GM13977 (cell line): ENCODE measurements at regions not wholly inside any gene's neighbourhood (a gene's known extent, or its start where the extent isn't known, plus 50 kb on each side); places are given as distances from the start of the nearest gene placed in this dataset.
A peak's percentile ranks its signal among the peaks of the same experiment; 100 is the strongest.

Experiments
- DNase-seq: peaks from one replicate; pipeline ENCODE4 v3.0.0; 2012; ENCODE audit warnings: low spot score
- CTCF ChIP-seq: IDR thresholded peaks from 2 replicates; pipeline ENCODE4 v1.5.1; 2012; ENCODE audit warnings: mild to moderate bottlenecking, control low read depth; ENCODE audit not compliant: insufficient read depth; ENCODE audit errors: extremely low read depth, missing control alignments
- in situ Hi-C: fragments of 300-500 bp; cut with MboI; formaldehyde crosslinking; loops from one replicate; pipeline ENCODE4 v1.12.0; 2022; ENCODE audit warnings: low sequenced_read_pairs, low pct_unique_long_range_greater_than_20kb, mixed read lengths, inconsistent platforms; ENCODE audit not compliant: unreplicated experiment

GRCh38 chr2:177153805-177154204, 58.8 kb upstream of the HNRNPA3 start:
- TF ChIP-seq CTCF: no peak
- no peak for DNase-seq
- in situ Hi-C loops: loop anchor here (10.0 to 25.0 kb wide), 3 partner anchors 458 to 1029 kb away; partner anchors contain the start of genes HOXD8 and HOXD9

- no peak for TF ChIP-seq CTCF
- in situ Hi-C loops: loop anchor here (10.0 to 25.0 kb wide), 3 partner anchors 457 to 1030 kb away; partner anchors contain the start of genes HOXD8 and HOXD9
- no peak for DNase-seq
Observed at GRCh38 chr2:177154809-177155208, 57.8 kb upstream of the HNRNPA3 start.

GRCh38 chr2:177155631-177156030, 57.0 kb upstream of the HNRNPA3 start:
- in situ Hi-C loops: loop anchor here (10.0 to 25.0 kb wide), 3 partner anchors 457 to 1031 kb away; partner anchors contain the start of genes HOXD8 and HOXD9
- no peak for DNase-seq
- no peak for TF ChIP-seq CTCF

- peak; percentile 50 for TF ChIP-seq CTCF
- in situ Hi-C loops: loop anchor here (10.0 to 25.0 kb wide), 3 partner anchors 253 to 550 kb away; a partner anchor contains a TSS
- no peak for DNase-seq
Observed at GRCh38 chr2:177161741-177162460, 50.7 kb upstream of the HNRNPA3 start.
